ENCODE measurements at regions not wholly inside any gene's neighbourhood (a gene's known extent, or its start where the extent isn't known, plus 50 kb on each side); places are given as distances from the start of the nearest gene placed in this dataset.

- TF ChIP-seq EP300 (IDR thresholded peaks at IDR 0.05; ENCODE audit: borderline replicate concordance in 1 of 2, low read depth in 2 of 2, low read length in 2 of 2) (no peak), TAF7 (optimal IDR thresholded peaks at IDR 0.05; ENCODE audit: borderline replicate concordance, low read depth, low read length) (peak; percentile 63), TCF12 (IDR thresholded peaks at IDR 0.05; ENCODE audit: low read depth, low read length) (no peak), CTCF (IDR thresholded peaks at IDR 0.05; ENCODE audit: control extremely low read depth in 1 of 3, insufficient read depth in 1 of 3, low read depth in 1 of 3, low read length in 3 of 3) (peak; percentile 64 to 94 (median 85)), ZNF274 (IDR thresholded peaks at IDR 0.05; ENCODE audit: borderline replicate concordance, extremely low read depth, low read length) (no peak)
Measured at GRCh38 chr6:104525677-104526322, 333.9 kb downstream of the HACE1 start (continued).

Data from H1 (cell line).